ENCODE measurements at regions not wholly inside any gene's neighbourhood (a gene's known extent, or its start where the extent isn't known, plus 50 kb on each side); places are given as distances from the start of the nearest gene placed in this dataset.
"Not testable (repeated sequence)": the region's sequence is repeated elsewhere in the genome, so short reads cannot be mapped to it uniquely, and the experiment has no call there.

DNA sequence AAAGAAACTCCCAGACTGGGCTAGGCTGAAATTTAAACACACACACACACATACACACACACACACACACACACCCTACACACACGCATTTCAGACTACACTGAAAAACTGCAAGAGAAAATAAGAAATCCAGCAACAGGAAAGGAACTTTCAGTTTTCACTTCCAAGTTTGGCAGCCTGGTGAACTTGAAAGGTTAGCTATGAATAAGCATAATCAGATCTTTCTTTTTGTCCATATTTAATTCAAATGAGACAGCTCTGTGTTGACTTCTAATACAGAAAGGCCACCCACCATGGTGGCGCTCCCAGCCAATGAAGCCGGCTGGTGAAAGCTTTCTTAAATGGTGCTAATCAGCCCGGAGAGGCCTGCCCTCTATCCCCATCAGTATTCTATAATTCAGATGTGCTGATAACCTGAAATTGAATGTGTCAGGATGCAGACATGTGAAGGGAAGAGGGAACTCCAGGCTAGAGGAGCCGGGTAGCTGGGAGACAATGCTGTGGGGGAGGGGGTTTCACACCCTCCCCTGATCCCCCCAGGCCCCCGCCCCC is 108.3 kb upstream of the ZNF536 start:
- Mint-ChIP-seq H3K27me3 (peaks cover 11% of the 10 kb centered on the region), H3K27ac (no peak overlapping the region), H3K9me3 (ENCODE audit: insufficient read depth) (no peaks in the 10 kb centered on the region), H3K4me3 (no peak overlapping the region), H3K4me1 (no peaks in the 10 kb centered on the region)
- intact Hi-C loops (cut with micrococcal nuclease), result no loop called here
- DNase-seq, result no peak
- H3K36me3 ChIP-seq (replicated peaks in 1 of 2; ENCODE audit: control extremely low read depth in 1 of 2, control insufficient read depth in 1 of 2, extremely low read depth in 1 of 2, insufficient read depth in 2 of 2, low read length in 1 of 2), result no peaks in the 10 kb centered on the region
- H3K79me2 ChIP-seq (ENCODE audit: control insufficient read depth, insufficient read depth, low read length), result no peaks in the 10 kb centered on the region
- no peak overlapping the region for H3K4me3 ChIP-seq (ENCODE audit: control extremely low read depth in 1 of 5, extremely low read depth in 1 of 5, insufficient read depth in 1 of 5, low read depth in 2 of 5, low read length in 4 of 5)
- no peaks in the 10 kb centered on the region for H3K27me3 ChIP-seq (replicated peaks in 1 of 4; ENCODE audit: control extremely low read depth in 1 of 4, control insufficient read depth in 3 of 4, insufficient read depth in 4 of 4, low read length in 3 of 4)
- WGBS (ENCODE audit: insufficient coverage), result 40% methylated on average over 1 of the region's 6 CpGs
- CTCF ChIA-PET, result no interaction called here
- H2AFZ ChIP-seq (ENCODE audit: insufficient read depth, low read depth, low read length, poor library complexity, severe bottlenecking), result no peak overlapping the region
- no peak overlapping the region for H3K27ac ChIP-seq (ENCODE audit: low read length in 2 of 2)
- no peak for ATAC-seq (ENCODE audit: low read depth)
- no peaks in the 10 kb centered on the region for H3K4me1 ChIP-seq (ENCODE audit: control insufficient read depth in 2 of 2, insufficient read depth in 2 of 2, low read length in 2 of 2)
- POLR2A ChIA-PET, result no interaction called here
- TF ChIP-seq EZH2 (IDR thresholded peaks at IDR 0.05; ENCODE audit: borderline replicate concordance, insufficient read depth, low read depth, low read length, poor library complexity, severe bottlenecking), result no peak
- TF ChIP-seq, protein P1, sequence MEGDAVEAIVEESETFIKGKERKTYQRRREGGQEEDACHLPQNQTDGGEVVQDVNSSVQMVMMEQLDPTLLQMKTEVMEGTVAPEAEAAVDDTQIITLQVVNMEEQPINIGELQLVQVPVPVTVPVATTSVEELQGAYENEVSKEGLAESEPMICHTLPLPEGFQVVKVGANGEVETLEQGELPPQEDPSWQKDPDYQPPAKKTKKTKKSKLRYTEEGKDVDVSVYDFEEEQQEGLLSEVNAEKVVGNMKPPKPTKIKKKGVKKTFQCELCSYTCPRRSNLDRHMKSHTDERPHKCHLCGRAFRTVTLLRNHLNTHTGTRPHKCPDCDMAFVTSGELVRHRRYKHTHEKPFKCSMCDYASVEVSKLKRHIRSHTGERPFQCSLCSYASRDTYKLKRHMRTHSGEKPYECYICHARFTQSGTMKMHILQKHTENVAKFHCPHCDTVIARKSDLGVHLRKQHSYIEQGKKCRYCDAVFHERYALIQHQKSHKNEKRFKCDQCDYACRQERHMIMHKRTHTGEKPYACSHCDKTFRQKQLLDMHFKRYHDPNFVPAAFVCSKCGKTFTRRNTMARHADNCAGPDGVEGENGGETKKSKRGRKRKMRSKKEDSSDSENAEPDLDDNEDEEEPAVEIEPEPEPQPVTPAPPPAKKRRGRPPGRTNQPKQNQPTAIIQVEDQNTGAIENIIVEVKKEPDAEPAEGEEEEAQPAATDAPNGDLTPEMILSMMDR (IDR thresholded peaks at IDR 0.05), result no peak
- H3K9me3 ChIP-seq (ENCODE audit: control extremely low read depth in 1 of 3, control insufficient read depth in 2 of 3, insufficient read depth in 1 of 3, low read length in 2 of 3), result peaks cover 0 to 4% (median 0%) of the 10 kb centered on the region in 3 donors
- no peak overlapping the region for H3K9ac ChIP-seq (ENCODE audit: low read length)
- no peaks in the 10 kb centered on the region for H4K20me1 ChIP-seq (ENCODE audit: control insufficient read depth, insufficient read depth, low read length, poor library complexity, severe bottlenecking)
- H3K4me2 ChIP-seq (replicated peaks; ENCODE audit: low read depth, low read length, poor library complexity, severe bottlenecking), result no peak overlapping the region

GRCh38 chr19:30265918-30266317 is 106.3 kb upstream of the ZNF536 start:
- POLR2A ChIA-PET; H3K36me3 ChIP-seq (replicated peaks in 1 of 2; ENCODE audit: control extremely low read depth in 1 of 2, control insufficient read depth in 1 of 2, extremely low read depth in 1 of 2, insufficient read depth in 2 of 2, low read length in 1 of 2); H3K27ac Mint-ChIP-seq; H3K9me3 Mint-ChIP-seq (ENCODE audit: insufficient read depth); H3K9me3 ChIP-seq (ENCODE audit: control extremely low read depth in 1 of 3, control insufficient read depth in 2 of 3, insufficient read depth in 1 of 3, low read length in 2 of 3); H4K20me1 ChIP-seq (ENCODE audit: control insufficient read depth, insufficient read depth, low read length, poor library complexity, severe bottlenecking); H3K4me2 ChIP-seq (replicated peaks; ENCODE audit: low read depth, low read length, poor library complexity, severe bottlenecking); H3K79me2 ChIP-seq (ENCODE audit: control insufficient read depth, insufficient read depth, low read length); H3K4me1 ChIP-seq (ENCODE audit: control insufficient read depth in 2 of 2, insufficient read depth in 2 of 2, low read length in 2 of 2); ATAC-seq (ENCODE audit: low read depth); intact Hi-C loops (cut with micrococcal nuclease); H3K27ac ChIP-seq (ENCODE audit: low read length in 2 of 2); H3K4me3 Mint-ChIP-seq; H2AFZ ChIP-seq (ENCODE audit: insufficient read depth, low read depth, low read length, poor library complexity, severe bottlenecking); H3K9ac ChIP-seq (ENCODE audit: low read length); CTCF ChIA-PET; H3K4me3 ChIP-seq (ENCODE audit: control extremely low read depth in 1 of 5, extremely low read depth in 1 of 5, insufficient read depth in 1 of 5, low read depth in 2 of 5, low read length in 4 of 5); H3K27me3 ChIP-seq (replicated peaks in 1 of 4; ENCODE audit: control extremely low read depth in 1 of 4, control insufficient read depth in 3 of 4, insufficient read depth in 4 of 4, low read length in 3 of 4); DNase-seq; H3K4me1 Mint-ChIP-seq: not testable (repeated sequence)
- peaks cover 11% of the 10 kb centered on the region for H3K27me3 Mint-ChIP-seq
- 100% methylated on average over 1 of the region's 2 CpGs for WGBS (ENCODE audit: insufficient coverage)
